ENCODE measurements at regions not wholly inside any gene's neighbourhood (a gene's known extent, or its start where the extent isn't known, plus 50 kb on each side); places are given as distances from the start of the nearest gene placed in this dataset.

- WGBS (ENCODE audit: low lambda C conversion rate, missing lambda C conversion rate), result 59% methylated on average over 6 of the region's 6 CpGs
- Histone ChIP-seq H3K36me3 (replicated peaks; ENCODE audit: insufficient read depth, low read depth) (no peaks in the 10 kb centered on the region), H3K9me2 (replicated peaks; ENCODE audit: insufficient read depth) (no peaks in the 10 kb centered on the region), H2AFZ (no peak overlapping the region), H3K4me1 (ENCODE audit: insufficient read depth) (no peaks in the 10 kb centered on the region), H3K4me3 (no peak overlapping the region), H3K9me3 (ENCODE audit: low read depth) (no peaks in the 10 kb centered on the region), H3K27me3 (no peaks in the 10 kb centered on the region), H4K20me1 (ENCODE audit: insufficient read depth, poor library complexity, severe bottlenecking) (no peaks in the 10 kb centered on the region), H3K79me2 (no peaks in the 10 kb centered on the region), H3K27ac (no peak overlapping the region), H3K4me2 (no peak overlapping the region)
- DNase-seq (ENCODE audit: low spot score), result no peak
- TF ChIP-seq CTCF (IDR thresholded peaks at IDR 0.05; ENCODE audit: poor library complexity) (no peak), EZH2phosphoT487 (IDR thresholded peaks at IDR 0.05; ENCODE audit: low read depth, severe bottlenecking, unreplicated experiment) (no peak), EZH2 (IDR thresholded peaks at IDR 0.05; ENCODE audit: borderline replicate concordance) (no peak)
Measured at GRCh38 chr10:129288999-129289584, 177.9 kb upstream of the MGMT start.

GRCh38 chr10:129293991-129294700 is 172.9 kb upstream of the MGMT start:
- DNase-seq (ENCODE audit: low spot score), result no peak
- WGBS (ENCODE audit: low lambda C conversion rate, missing lambda C conversion rate), result 84% methylated on average over 2 of the region's 2 CpGs

GRCh38 chr10:129294944-129295343 is 172.1 kb upstream of the MGMT start:
- DNase-seq (ENCODE audit: low spot score), result no peak
- no peak overlapping the region for H2AFZ ChIP-seq
- H3K9me2 ChIP-seq (replicated peaks; ENCODE audit: insufficient read depth), result no peaks in the 10 kb centered on the region

More at GRCh38 chr10:129293991-129294700, 172.9 kb upstream of the MGMT start:
- H3K27ac ChIP-seq, result no peak overlapping the region
- H3K4me1 ChIP-seq (ENCODE audit: insufficient read depth), result no peaks in the 10 kb centered on the region
- H3K4me3 ChIP-seq, result no peak overlapping the region
- H3K9me2 ChIP-seq (replicated peaks; ENCODE audit: insufficient read depth), result no peaks in the 10 kb centered on the region
- no peak overlapping the region for H2AFZ ChIP-seq
- H3K36me3 ChIP-seq (replicated peaks; ENCODE audit: insufficient read depth, low read depth), result no peaks in the 10 kb centered on the region
- H3K79me2 ChIP-seq, result no peaks in the 10 kb centered on the region
- TF ChIP-seq CTCF (IDR thresholded peaks at IDR 0.05; ENCODE audit: poor library complexity) (no peak), EZH2 (IDR thresholded peaks at IDR 0.05; ENCODE audit: borderline replicate concordance) (no peak), EZH2phosphoT487 (IDR thresholded peaks at IDR 0.05; ENCODE audit: low read depth, severe bottlenecking, unreplicated experiment) (no peak)
- H3K9me3 ChIP-seq (ENCODE audit: low read depth), result no peaks in the 10 kb centered on the region
- H4K20me1 ChIP-seq (ENCODE audit: insufficient read depth, poor library complexity, severe bottlenecking), result no peaks in the 10 kb centered on the region
- no peaks in the 10 kb centered on the region for H3K27me3 ChIP-seq
- no peak overlapping the region for H3K4me2 ChIP-seq

More at GRCh38 chr10:129294944-129295343, 172.1 kb upstream of the MGMT start:
- no peaks in the 10 kb centered on the region for H4K20me1 ChIP-seq (ENCODE audit: insufficient read depth, poor library complexity, severe bottlenecking)
- no peaks in the 10 kb centered on the region for H3K27me3 ChIP-seq
- no peaks in the 10 kb centered on the region for H3K79me2 ChIP-seq
- H3K9me3 ChIP-seq (ENCODE audit: low read depth), result no peaks in the 10 kb centered on the region
- WGBS (ENCODE audit: low lambda C conversion rate, missing lambda C conversion rate), result 83% methylated on average over 3 of the region's 3 CpGs
- H3K36me3 ChIP-seq (replicated peaks; ENCODE audit: insufficient read depth, low read depth), result no peaks in the 10 kb centered on the region
- H3K27ac ChIP-seq, result no peak overlapping the region
- TF ChIP-seq EZH2phosphoT487 (IDR thresholded peaks at IDR 0.05; ENCODE audit: low read depth, severe bottlenecking, unreplicated experiment), result no peak
- no peak for TF ChIP-seq EZH2 (IDR thresholded peaks at IDR 0.05; ENCODE audit: borderline replicate concordance)
- no peak for TF ChIP-seq CTCF (IDR thresholded peaks at IDR 0.05; ENCODE audit: poor library complexity)
- H3K4me2 ChIP-seq, result no peak overlapping the region
- no peaks in the 10 kb centered on the region for H3K4me1 ChIP-seq (ENCODE audit: insufficient read depth)
- no peak overlapping the region for H3K4me3 ChIP-seq
